ENCODE measurements at regions not wholly inside any gene's neighbourhood (a gene's known extent, or its start where the extent isn't known, plus 50 kb on each side); places are given as distances from the start of the nearest gene placed in this dataset.

DNA sequence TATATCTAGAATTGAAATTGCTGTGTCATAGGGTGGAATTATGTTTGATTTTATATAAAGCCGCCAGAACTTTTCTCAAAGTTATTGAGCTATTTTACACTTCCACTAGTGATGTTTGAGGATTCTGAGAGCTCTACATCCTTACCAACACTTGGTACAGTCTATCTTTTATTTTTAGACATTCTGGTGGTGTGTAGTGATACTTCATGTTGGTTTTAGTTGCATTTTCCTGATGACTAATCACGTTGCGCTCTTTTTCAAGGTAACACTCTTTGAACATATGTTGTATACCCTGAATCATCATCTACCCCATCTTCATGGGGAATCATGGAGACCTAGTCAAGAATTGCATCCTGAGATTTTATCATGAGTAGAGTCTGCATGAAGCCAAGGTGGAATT lies 141.7 kb downstream of the NXNL2 start:
- Mint-ChIP-seq H3K36me3 (ENCODE audit: insufficient read depth in 1 of 3, low read depth in 3 of 3) (no peaks in the 10 kb centered on the region; a peak in 2 of 7 replicates), H3K27ac (no peak overlapping the region), H3K9me3 (peaks cover 0 to 3% of the 10 kb centered on the region in 2 experiments; a peak in 2 of 5 replicates), H3K4me1 (no peaks in the 10 kb centered on the region), H3K4me3 (no peak overlapping the region), H3K27me3 (ENCODE audit: low read depth) (peaks cover 2% of the 10 kb centered on the region; the same call in 1 of the 2 replicates)
- H3K79me1 ChIP-seq (ENCODE audit: insufficient read depth, low read depth, low read length, poor library complexity, severe bottlenecking) = no peaks in the 10 kb centered on the region
- H3K9ac ChIP-seq (ENCODE audit: extremely low read depth, insufficient read length, low read length) = no peak overlapping the region
- H2BK12ac ChIP-seq (ENCODE audit: insufficient read length, low read depth, low read length) = no peak overlapping the region
- H3K27me3 ChIP-seq (ENCODE audit: insufficient read depth, low read length) = no peaks in the 10 kb centered on the region
- no peaks in the 10 kb centered on the region for H3K79me2 ChIP-seq (ENCODE audit: insufficient read depth, low read length)
- H4K20me1 ChIP-seq (ENCODE audit: control insufficient read depth, insufficient read depth, insufficient read length) = no peaks in the 10 kb centered on the region
- H2BK15ac ChIP-seq (ENCODE audit: low read depth, low read length) = no peak overlapping the region
- no peak overlapping the region for H2AFZ ChIP-seq (ENCODE audit: low read length)
- H4K8ac ChIP-seq (replicated peaks; ENCODE audit: insufficient read length, low read depth, low read length) = no peak overlapping the region
- H2BK20ac ChIP-seq (ENCODE audit: low read depth, low read length, poor library complexity, severe bottlenecking) = no peak overlapping the region
- no peak overlapping the region for H4K91ac ChIP-seq (ENCODE audit: insufficient read length, low read depth, low read length)
- H3K4ac ChIP-seq (ENCODE audit: low read depth, low read length) = no peak overlapping the region
- H3K56ac ChIP-seq (ENCODE audit: insufficient read length, low read depth, low read length) = no peak overlapping the region
- no peak for TF ChIP-seq CTCF (conservative IDR thresholded peaks at IDR 0.05)
- no peak overlapping the region for H3K4me2 ChIP-seq (ENCODE audit: insufficient read depth, insufficient read length, low read length)
- H3K18ac ChIP-seq (ENCODE audit: insufficient read length, low read depth, low read length) = no peak overlapping the region
- H2AK5ac ChIP-seq (ENCODE audit: insufficient read length, low read length) = no peak overlapping the region
- no peak overlapping the region for H4K5ac ChIP-seq (ENCODE audit: insufficient read length, low read depth, low read length)
- no CpG with 5 or more reads among the region's 3 CpGs for WGBS (ENCODE audit: extremely low coverage, insufficient read length, low lambda C conversion rate)
- H3K4me1 ChIP-seq (ENCODE audit: insufficient read depth, low read length) = no peaks in the 10 kb centered on the region
- H3K23ac ChIP-seq (ENCODE audit: insufficient read length, low read depth, low read length) = no peak overlapping the region
- no peak overlapping the region for H2BK5ac ChIP-seq (ENCODE audit: insufficient read length, low read length)
- H2BK120ac ChIP-seq (ENCODE audit: low read depth, low read length, poor library complexity, severe bottlenecking) = no peak overlapping the region
- H3T11ph ChIP-seq (ENCODE audit: low read length) = no peak overlapping the region
- no peaks in the 10 kb centered on the region for H3K9me3 ChIP-seq (ENCODE audit: control insufficient read depth, low read depth, low read length)
- no peak overlapping the region for H3K14ac ChIP-seq (ENCODE audit: insufficient read depth, low read length)
- DNase-seq = no peak
- H3K23me2 ChIP-seq (ENCODE audit: insufficient read length, low read depth, low read length, poor library complexity, severe bottlenecking) = no peaks in the 10 kb centered on the region
- no peak overlapping the region for H3K27ac ChIP-seq (ENCODE audit: insufficient read length, low read depth, low read length)

Data from H9 (cell line).